Tibial nerve (tissue), 3 donors: ENCODE measurements at regions not wholly inside any gene's neighbourhood (a gene's known extent, or its start where the extent isn't known, plus 50 kb on each side); places are given as distances from the start of the nearest gene placed in this dataset.

Experiments
- CTCF ChIP-seq, 5 experiments: fragments of 200-600 bp in 3 of 5; fragments of 450-650 bp in 2 of 5; sonication (generic) in 3 of 5; IDR thresholded peaks; one replicate each; pipeline ENCODE4 v1.5.1; 2016 to 2019; ENCODE audit warnings: antibody characterized with exemption in 5 of 5, mild to moderate bottlenecking in 3 of 5, moderate library complexity in 2 of 5
- POLR2A ChIP-seq, 2 donors: fragments of 450-650 bp; IDR thresholded peaks; one replicate each; pipeline ENCODE4 v1.6.1; 2017; ENCODE audit warnings: antibody characterized with exemption in 2 of 2, mild to moderate bottlenecking in 2 of 2, moderate library complexity in 2 of 2

GRCh38 chr5:167305591-167306213 is 985.7 kb upstream of the WWC1 start:
- TF ChIP-seq CTCF (IDR thresholded peaks at IDR 0.05) (no peak), POLR2A (IDR thresholded peaks at IDR 0.05) (no peak)
